COR-L47 (cell line): ENCODE measurements at regions not wholly inside any gene's neighbourhood (a gene's known extent, or its start where the extent isn't known, plus 50 kb on each side); places are given as distances from the start of the nearest gene placed in this dataset.
A peak's percentile ranks its signal among the peaks of the same experiment; 100 is the strongest.
"Not testable (repeated sequence)": the region's sequence is repeated elsewhere in the genome, so short reads cannot be mapped to it uniquely, and the experiment has no call there.

ENCODE experiments used
- DNase-seq: peaks from one replicate; lab custom pipeline; 2025; lab: John Stamatoyannopoulos, UW

GRCh38 chr12:93080452-93080851 is 151.4 kb upstream of the EEA1 start:
- no peak for DNase-seq

- DNase-seq = no peak
Measured at GRCh38 chr12:93080994-93081809, 152.1 kb upstream of the EEA1 start.

- no peak for DNase-seq
Measured at GRCh38 chr12:93081810-93082165, 152.7 kb upstream of the EEA1 start.

GRCh38 chr12:93085383-93086287 is 156.5 kb upstream of the EEA1 start:
- no peak for DNase-seq

GRCh38 chr12:93086288-93086727 is 157.2 kb upstream of the EEA1 start:
- DNase-seq = no peak

- DNase-seq = no peak
Measured at GRCh38 chr12:93087840-93088610, 158.9 kb upstream of the EEA1 start.

DNA sequence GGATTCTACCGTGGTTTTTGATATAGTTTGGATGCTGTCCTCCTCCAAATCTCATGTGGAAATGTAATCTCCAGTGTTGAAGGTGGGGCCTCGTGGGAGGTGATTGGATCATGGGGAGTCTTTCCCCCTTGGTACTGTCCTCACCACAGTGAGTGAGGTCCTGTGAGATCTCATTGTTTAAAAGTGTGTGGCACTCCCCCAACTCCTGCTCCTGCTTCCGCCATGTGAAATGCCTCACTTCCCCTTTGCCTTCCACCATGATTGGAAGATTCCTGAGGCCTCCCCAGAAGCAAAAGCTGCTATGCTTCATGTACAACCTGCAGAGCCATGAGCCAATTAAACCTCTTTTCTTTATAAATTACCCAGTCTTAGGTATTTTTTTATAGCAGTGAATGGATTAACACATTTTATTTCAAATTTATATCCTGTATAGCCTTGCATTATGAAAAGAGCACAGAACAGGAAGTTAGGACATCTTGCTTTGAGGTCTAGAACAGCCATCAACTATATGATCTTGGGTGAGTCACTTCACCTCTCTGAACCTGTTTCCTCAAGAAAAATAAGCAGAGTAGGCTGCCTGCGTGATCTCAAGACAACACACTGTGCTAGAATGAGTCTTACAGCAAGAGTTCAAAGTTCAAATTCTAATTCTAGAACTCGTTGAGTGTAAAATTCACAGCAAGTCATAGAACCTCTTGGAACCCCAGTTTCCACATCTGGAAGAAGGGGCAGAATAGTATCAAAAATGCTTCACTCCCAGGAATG is 160.9 kb upstream of the EEA1 start:
- DNase-seq = no peak

DNA sequence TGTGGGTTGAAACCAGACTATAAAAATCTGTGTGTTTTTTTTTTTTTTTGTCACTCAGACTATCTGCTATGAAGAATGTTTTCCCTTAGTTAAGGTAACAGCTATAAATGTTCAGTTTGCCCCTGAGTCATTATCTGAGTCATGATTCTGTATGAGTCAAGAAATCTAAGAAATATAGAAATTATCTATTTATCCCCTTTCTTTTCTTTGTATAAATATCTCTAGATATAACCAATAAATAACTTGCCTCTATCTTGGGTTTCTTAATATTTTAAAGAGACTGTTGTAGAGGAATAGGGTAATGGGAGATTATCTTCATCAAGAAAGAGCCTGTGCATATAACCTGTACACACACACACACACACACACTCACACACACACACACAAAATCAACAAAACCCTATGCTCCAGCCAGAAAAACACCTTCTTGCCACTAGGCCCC is 161.7 kb upstream of the EEA1 start:
- DNase-seq = no peak

DNA sequence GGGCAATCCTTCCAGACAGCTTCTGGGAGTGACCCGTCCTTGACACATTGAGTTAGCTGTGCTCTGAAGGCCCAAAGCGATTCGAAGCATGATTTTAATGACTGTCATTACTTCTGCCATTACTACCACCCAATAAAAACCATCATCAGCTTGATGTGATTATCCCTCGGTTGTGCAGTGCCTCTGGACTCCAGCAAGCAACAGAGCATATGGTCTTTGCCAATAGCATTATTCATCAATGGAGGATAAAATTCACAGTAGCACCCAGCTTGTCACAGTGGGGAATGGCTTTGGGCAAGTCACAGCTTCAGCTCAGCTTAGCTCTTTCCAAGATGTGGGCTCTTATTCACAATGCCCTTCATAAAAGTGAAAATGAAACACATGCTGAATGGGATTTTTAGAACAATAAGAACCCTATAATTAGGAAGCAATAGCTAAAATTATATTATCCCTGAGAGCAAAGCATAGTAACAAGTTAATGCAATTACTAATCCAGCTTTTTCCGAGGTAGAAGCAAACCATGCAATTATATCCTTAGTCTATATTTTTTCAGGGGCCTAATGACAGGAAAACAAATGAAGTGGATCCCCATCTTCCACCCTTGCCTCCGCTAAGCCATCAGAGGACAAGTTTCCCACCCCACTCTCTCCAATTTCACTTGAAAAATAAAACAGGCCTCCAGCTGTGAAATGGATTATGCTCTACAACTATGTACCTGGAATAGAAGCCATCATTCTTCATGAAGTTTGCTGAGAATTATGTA is 163.0 kb upstream of the EEA1 start:
- DNase-seq = peak; percentile 68

DNA sequence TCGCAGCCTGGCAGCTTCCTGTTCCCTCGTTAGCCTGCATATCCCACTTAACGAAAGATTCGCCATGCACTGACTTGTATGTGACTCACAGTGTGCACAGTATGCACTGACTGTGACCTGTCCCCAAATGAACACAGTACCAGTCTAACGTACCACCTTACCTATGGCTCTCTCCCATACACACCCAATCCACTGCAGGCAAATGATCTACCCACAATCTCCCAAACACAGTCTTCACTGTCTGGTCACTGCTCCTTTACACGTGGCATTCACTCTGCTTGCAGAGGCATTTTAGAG is 163.5 kb upstream of the EEA1 start:
- DNase-seq = no peak

- no peak for DNase-seq
Measured at GRCh38 chr12:93093243-93093642, 164.1 kb upstream of the EEA1 start.

GRCh38 chr12:93094222-93094621 is 165.1 kb upstream of the EEA1 start:
- DNase-seq = not testable (repeated sequence)

- DNase-seq = no peak
Measured at GRCh38 chr12:93094988-93095737, 166.1 kb upstream of the EEA1 start.

GRCh38 chr12:93097417-93097816 is 168.3 kb upstream of the EEA1 start:
- no peak for DNase-seq

GRCh38 chr12:93098077-93098476 is 169.0 kb upstream of the EEA1 start:
- DNase-seq = peak; percentile 26

DNA sequence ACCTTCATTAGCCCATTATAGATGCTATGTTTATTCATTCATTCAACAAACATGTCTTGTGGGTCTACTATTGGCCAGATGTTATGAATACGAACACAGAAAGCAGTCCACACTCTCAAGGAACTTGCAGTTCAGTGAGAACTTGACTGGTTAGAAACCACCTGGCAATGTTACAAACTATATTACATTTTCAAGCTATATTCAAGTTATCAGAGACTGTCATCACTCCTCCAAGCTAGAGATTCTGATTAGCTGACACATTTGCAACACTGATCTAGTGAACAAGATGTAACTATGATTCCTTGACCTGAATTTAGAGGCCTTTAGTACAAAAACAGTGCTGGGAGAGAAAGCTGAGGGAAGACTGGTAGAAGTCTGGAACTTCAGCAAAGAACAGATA is 170.7 kb upstream of the EEA1 start:
- no peak for DNase-seq

DNA sequence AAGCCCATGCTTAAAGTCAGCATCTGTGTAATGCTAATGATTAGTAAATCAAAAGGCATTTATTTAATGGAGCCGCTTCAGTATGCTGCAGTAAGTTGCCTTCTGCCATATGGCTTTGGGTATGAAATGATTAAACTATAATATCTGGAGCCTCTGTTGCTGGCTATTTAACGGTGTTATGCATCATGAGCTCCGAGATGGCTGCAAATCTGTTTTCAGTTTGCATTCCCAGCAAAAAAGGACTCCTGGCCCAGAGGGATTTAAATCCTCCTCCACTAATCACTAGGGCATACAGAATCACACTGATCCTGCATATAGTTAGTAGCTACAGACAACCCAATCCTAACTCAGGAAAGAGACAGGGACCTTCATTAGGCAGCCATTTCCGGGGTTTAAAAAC is 171.5 kb upstream of the EEA1 start:
- no peak for DNase-seq

DNA sequence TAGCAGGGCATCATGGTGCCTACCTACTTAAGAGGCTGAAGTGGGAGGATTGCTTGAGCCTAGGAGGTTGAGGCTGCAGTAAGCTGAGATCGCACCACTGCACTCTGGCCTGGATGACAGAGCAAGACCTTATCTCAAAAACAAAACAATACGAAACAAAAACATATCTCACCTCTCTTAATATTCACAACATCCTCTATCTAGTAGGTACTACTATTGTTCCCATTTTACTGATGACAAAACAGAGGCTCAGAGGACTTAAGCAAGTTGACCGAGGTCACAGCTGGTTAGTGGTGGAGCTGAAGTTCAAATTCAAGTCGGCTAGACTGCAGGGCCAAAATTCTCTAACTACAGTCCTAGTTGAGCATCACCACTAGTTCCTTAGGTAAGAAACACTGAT is 172.3 kb upstream of the EEA1 start:
- DNase-seq = no peak

DNA sequence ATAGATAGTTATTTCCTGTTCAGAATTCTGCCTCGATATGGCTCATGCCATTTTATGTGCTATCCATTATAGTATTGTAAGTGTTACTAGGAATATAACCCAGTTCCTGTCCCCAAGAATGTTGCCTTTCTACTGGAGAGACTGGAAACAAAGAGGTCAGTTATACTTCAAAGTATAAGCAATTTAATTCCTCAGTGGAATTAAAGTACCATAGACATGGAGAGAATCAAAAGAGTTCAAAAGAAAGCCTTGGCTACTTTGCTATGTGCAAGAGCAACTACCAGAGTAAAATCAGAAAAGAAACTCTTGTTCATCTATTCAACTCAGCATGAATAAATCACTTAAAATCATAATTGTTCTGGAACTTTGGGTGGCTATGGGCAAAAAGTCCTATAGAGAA is 173.2 kb upstream of the EEA1 start:
- DNase-seq = no peak

DNA sequence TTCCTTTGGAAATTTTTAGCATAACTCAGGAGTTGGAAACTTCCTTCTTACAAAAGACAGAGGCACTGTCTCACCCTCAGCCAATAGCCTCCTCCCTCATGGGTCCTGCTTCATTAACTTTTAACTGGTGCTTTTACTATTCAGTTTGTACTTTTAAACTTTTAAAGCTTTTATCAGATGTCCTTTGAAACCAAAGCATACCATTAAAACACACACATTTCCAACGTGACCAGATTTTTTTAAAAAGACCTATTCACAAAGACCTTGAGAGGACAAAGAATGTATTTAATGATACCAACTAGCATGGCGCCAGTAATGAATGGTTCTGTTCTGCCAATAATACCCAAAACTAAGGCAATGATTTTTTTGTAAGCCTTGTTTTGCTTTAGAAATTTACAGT is 173.6 kb upstream of the EEA1 start:
- no peak for DNase-seq
